ENCODE measurements at regions not wholly inside any gene's neighbourhood (a gene's known extent, or its start where the extent isn't known, plus 50 kb on each side); places are given as distances from the start of the nearest gene placed in this dataset.
"Not testable (repeated sequence)": the region's sequence is repeated elsewhere in the genome, so short reads cannot be mapped to it uniquely, and the experiment has no call there.

DNA sequence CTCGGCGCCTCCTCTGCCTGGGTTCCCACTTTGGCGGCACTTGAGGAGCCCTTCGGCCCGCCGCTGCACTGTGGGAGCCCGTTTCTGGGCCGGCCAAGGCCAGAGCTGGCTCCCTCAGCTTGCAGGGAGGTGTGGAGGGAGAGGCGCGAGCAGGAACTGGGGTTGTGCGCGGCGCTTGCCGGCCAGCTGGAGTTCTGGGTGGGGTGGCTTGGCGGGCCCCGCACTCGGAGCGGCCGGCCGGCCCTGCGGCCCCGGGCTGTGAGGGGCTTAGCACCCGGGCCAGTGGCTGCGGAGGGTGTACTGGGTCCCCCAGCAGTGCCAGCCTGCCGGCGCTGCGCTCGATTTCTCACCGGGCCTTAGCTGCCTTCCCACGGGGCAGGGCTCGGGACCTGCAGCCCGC is 201.7 kb upstream of the GALNT2 start:
- TF ChIP-seq CTCF (IDR thresholded peaks at IDR 0.05; ENCODE audit: low read depth, low read length); POLR2A (IDR thresholded peaks at IDR 0.05; ENCODE audit: extremely low read depth, insufficient read length): not testable (repeated sequence)

Measured in NB4 (cell line).